Caco-2 (cell line): ENCODE measurements at regions not wholly inside any gene's neighbourhood (a gene's known extent, or its start where the extent isn't known, plus 50 kb on each side); places are given as distances from the start of the nearest gene placed in this dataset.

Source experiments
- BruUV-seq: library from RNA; stranded (reverse); fragments of 400-500 nt; replicated peaks from 2 replicates; lab custom pipeline; 2021; lab: Mats Ljungman, UMichigan
- CTCF ChIA-PET: fragments of 300-600 bp; sonication (Branson Sonifier 250); formaldehyde crosslinking; loops from one replicate; lab custom pipeline; 2022; ENCODE audit warnings: antibody characterized with exemption; lab: Charles Lee
- POLR2A ChIA-PET: fragments of 300-600 bp; sonication (Branson Sonifier 250); formaldehyde crosslinking; loops from one replicate; lab custom pipeline; 2022; ENCODE audit warnings: antibody characterized with exemption; lab: Charles Lee
- DNase-seq, 2 experiments: peaks; one replicate each; pipeline versions ENCODE4 v3.0.0 to v3.0.0-alpha.2; 2020 to 2022
- H3K27me3 ChIP-seq: replicated peaks from 2 replicates; pipeline ENCODE4 v1.6.0; 2011; ENCODE audit warnings: low read length; ENCODE audit not compliant: control insufficient read depth, insufficient read depth
- H3K36me3 ChIP-seq: 2 replicates; pipeline ENCODE4 v1.5.1; 2011; ENCODE audit warnings: low read length; ENCODE audit not compliant: control insufficient read depth, insufficient read depth
- H3K4me1 ChIP-seq: fragments of 250-450 bp; sonication (Bioruptor Pico); 2 replicates; pipeline ENCODE4 v1.5.1; 2020; ENCODE audit warnings: mild to moderate bottlenecking
- H3K4me3 ChIP-seq: 2 replicates; pipeline ENCODE4 v1.5.1; 2011; ENCODE audit warnings: low read depth, mild to moderate bottlenecking, control low read depth, low read length
- H3K9me3 ChIP-seq: fragments of 250-450 bp; sonication (Bioruptor Pico); 2 replicates; pipeline ENCODE4 v1.5.1; 2020; ENCODE audit warnings: mild to moderate bottlenecking, moderate library complexity
- H3K27ac Mint-ChIP-seq: one replicate; pipeline ENCODE4 v1.8.0; 2022; ENCODE audit warnings: mixed read lengths; ENCODE audit not compliant: unreplicated experiment
- H3K27me3 Mint-ChIP-seq: one replicate; pipeline ENCODE4 v1.8.0; 2022; ENCODE audit warnings: mixed read lengths; ENCODE audit not compliant: insufficient read depth, unreplicated experiment
- H3K36me3 Mint-ChIP-seq: one replicate; pipeline ENCODE4 v1.8.0; 2022; ENCODE audit warnings: mild to moderate bottlenecking, mixed read lengths; ENCODE audit not compliant: insufficient read depth, unreplicated experiment
- H3K4me1 Mint-ChIP-seq: one replicate; pipeline ENCODE4 v1.8.0; 2022; ENCODE audit warnings: low read depth, mixed read lengths; ENCODE audit not compliant: unreplicated experiment
- H3K4me3 Mint-ChIP-seq: one replicate; pipeline ENCODE4 v1.8.0; 2022; ENCODE audit warnings: mild to moderate bottlenecking, moderate library complexity, mixed read lengths; ENCODE audit not compliant: unreplicated experiment
- H3K9me3 Mint-ChIP-seq: one replicate; pipeline ENCODE4 v1.8.0; 2022; ENCODE audit warnings: mixed read lengths; ENCODE audit not compliant: unreplicated experiment
- CTCF ChIP-seq, 2 experiments: fragments of 200-600 bp in 1 of 2; IDR thresholded peaks; 1 replicate in 1 of 2; 2 replicates in 1 of 2; pipeline versions ENCODE4 v1.5.1 to v1.8.0; 2011 to 2022; ENCODE audit warnings: antibody characterized with exemption in 1 of 2, control low read depth in 1 of 2, inconsistent platforms in 1 of 2, low read depth in 1 of 2, low read length in 1 of 2, mild to moderate bottlenecking in 1 of 2, moderate library complexity in 1 of 2; ENCODE audit not compliant: insufficient read depth in 1 of 2, severe bottlenecking in 1 of 2, unreplicated experiment in 1 of 2
- intact Hi-C: fragments of 100-400 bp; cut with micrococcal nuclease; formaldehyde crosslinking; loops from one replicate; pipeline ENCODE4 v1.10.0; 2022; ENCODE audit not compliant: unreplicated experiment

- no peaks in the 10 kb centered on the region; the same call in 1 of the 2 replicates for H3K4me1 ChIP-seq
- no peak for TF ChIP-seq CTCF (IDR thresholded peaks at IDR 0.05; ENCODE audit: insufficient read depth in 1 of 2, low read depth in 1 of 2, low read length in 1 of 2, severe bottlenecking in 1 of 2, unreplicated experiment in 1 of 2)
- intact Hi-C loops: no loop called here
These were observed 202.9 kb upstream of the WWC1 start for GRCh38 chr5:168088410-168089173.

GRCh38 chr5:168089201-168089887 lies 202.1 kb upstream of the WWC1 start:
- POLR2A ChIA-PET: no interaction called here

More at GRCh38 chr5:168088410-168089173, 202.9 kb upstream of the WWC1 start:
- POLR2A ChIA-PET: no interaction called here
- no TSS peak for BruUV-seq
- Histone ChIP-seq H3K36me3 (no peaks in the 10 kb centered on the region), H3K27me3 (no peaks in the 10 kb centered on the region), H3K4me3 (no peak overlapping the region), H3K9me3 (0 out of 2 replicates have a peak, but pooled peaks cover 3% of the 10 kb centered on the region)
- CTCF ChIA-PET: no interaction called here
- peaks cover 16% of the 10 kb centered on the region for H3K27me3 Mint-ChIP-seq
- H3K27ac Mint-ChIP-seq: no peak overlapping the region
- H3K4me1 Mint-ChIP-seq: peaks cover 11% of the 10 kb centered on the region
- H3K36me3 Mint-ChIP-seq: no peaks in the 10 kb centered on the region
- no peak overlapping the region for H3K4me3 Mint-ChIP-seq
- H3K9me3 Mint-ChIP-seq: no peaks in the 10 kb centered on the region
- no peak for DNase-seq

More at GRCh38 chr5:168089201-168089887, 202.1 kb upstream of the WWC1 start:
- CTCF ChIA-PET: no interaction called here
- Histone ChIP-seq H3K9me3 (no peaks in the 10 kb centered on the region), H3K27me3 (no peaks in the 10 kb centered on the region), H3K4me1 (no peaks in the 10 kb centered on the region; the same call in 1 of the 2 replicates), H3K36me3 (no peaks in the 10 kb centered on the region), H3K4me3 (no peak overlapping the region)
- BruUV-seq: no TSS peak
- intact Hi-C loops: no loop called here
- TF ChIP-seq CTCF (IDR thresholded peaks at IDR 0.05; ENCODE audit: insufficient read depth in 1 of 2, low read depth in 1 of 2, low read length in 1 of 2, severe bottlenecking in 1 of 2, unreplicated experiment in 1 of 2): no peak
- no peak for DNase-seq
- no peak overlapping the region for H3K27ac Mint-ChIP-seq
- no peak overlapping the region for H3K4me3 Mint-ChIP-seq
- H3K36me3 Mint-ChIP-seq: no peaks in the 10 kb centered on the region
- H3K9me3 Mint-ChIP-seq: no peaks in the 10 kb centered on the region
- H3K4me1 Mint-ChIP-seq: peaks cover 11% of the 10 kb centered on the region
- peaks cover 16% of the 10 kb centered on the region for H3K27me3 Mint-ChIP-seq
